HepG2 (cell line): ENCODE measurements at regions not wholly inside any gene's neighbourhood (a gene's known extent, or its start where the extent isn't known, plus 50 kb on each side); places are given as distances from the start of the nearest gene placed in this dataset.

Experiments used
- ATAC-seq: fragments of 200-7000 bp; cut with Tn5 transposase; 3 replicates; pipeline ENCODE4 v1.9.1; 2020; ENCODE audit warnings: mild to moderate bottlenecking, moderate library complexity
- BruUV-seq: library from RNA; stranded (reverse); fragments of 400-500 nt; replicated peaks from 2 replicates; lab custom pipeline; 2021; lab: Mats Ljungman, UMichigan
- CTCF ChIA-PET: fragments of 300-600 bp; formaldehyde crosslinking; extraction: SDS; loops from one replicate; lab custom pipeline; 2021; ENCODE audit warnings: low total read pairs, inconsistent platforms, low intra/inter-chr PET ratio; lab: Yijun Ruan, JAX
- POLR2A ChIA-PET: fragments of 350-600 bp; sonication (Branson Sonifier 250); formaldehyde crosslinking; loops from one replicate; lab custom pipeline; 2020; ENCODE audit warnings: antibody characterized with exemption, inconsistent platforms; lab: Yijun Ruan, JAX
- DNase-seq: peaks from one replicate; pipeline ENCODE4 v3.0.0-alpha.2; 2015; ENCODE audit warnings: low spot score
- FAIRE-seq: peaks from 3 replicates; lab custom pipeline; 2011; peaks lifted over from hg19 to GRCh38; lab: Jason Lieb, UNC
- H2AFZ ChIP-seq: one replicate; pipeline ENCODE4 v1.6.1; 2011; ENCODE audit warnings: low read length, inconsistent platforms
- H3K27ac ChIP-seq: fragments of 300-600 bp; 3 replicates; pipeline ENCODE4 v1.8.0; 2011; ENCODE audit warnings: mixed run types, mild to moderate bottlenecking, mixed read lengths, low read length, inconsistent platforms; ENCODE audit not compliant: insufficient read depth; ENCODE audit errors: extremely low read length
- H3K27me3 ChIP-seq, 2 experiments: fragments of 200-600 bp in 1 of 2; 2 replicates in 1 of 2; 3 replicates in 1 of 2; pipeline versions ENCODE4 v1.6.0 to v1.8.0; 2011; ENCODE audit warnings: low read length in 2 of 2, mild to moderate bottlenecking in 2 of 2, moderate library complexity in 2 of 2, inconsistent platforms in 1 of 2; ENCODE audit not compliant: insufficient read depth in 2 of 2, control insufficient read depth in 1 of 2
- H3K36me3 ChIP-seq, 2 experiments: fragments of 200-600 bp in 1 of 2; replicated peaks in 1 of 2; 2 replicates in 1 of 2; 3 replicates in 1 of 2; pipeline versions ENCODE4 v1.5.1 to v1.8.0; 2011; ENCODE audit warnings: low read length in 2 of 2, inconsistent platforms in 1 of 2; ENCODE audit not compliant: insufficient read depth in 2 of 2, control insufficient read depth in 1 of 2
- H3K4me1 ChIP-seq: 2 replicates; pipeline ENCODE4 v1.5.1; 2012; ENCODE audit warnings: low read length, inconsistent platforms; ENCODE audit not compliant: insufficient read depth
- H3K4me2 ChIP-seq: 2 replicates; pipeline ENCODE4 v1.6.0; 2011; ENCODE audit warnings: low read depth, low read length, inconsistent platforms
- H3K4me3 ChIP-seq, 3 experiments: fragments of 200-600 bp in 1 of 3; sonication (generic), shearing (Covaris generic) in 1 of 3; replicated peaks in 1 of 3; 2 replicates each; pipeline ENCODE4 v1.5.1; 2011 to 2016; ENCODE audit warnings: low read length in 3 of 3, inconsistent platforms in 2 of 3, low read depth in 2 of 3, mild to moderate bottlenecking in 2 of 3, control low read depth in 1 of 3, mixed read lengths in 1 of 3; ENCODE audit not compliant: insufficient read depth in 1 of 3
- H3K79me2 ChIP-seq: one replicate; pipeline ENCODE4 v1.6.1; 2011; ENCODE audit warnings: low read length, inconsistent platforms; ENCODE audit not compliant: insufficient read depth
- H3K9ac ChIP-seq: 2 replicates; pipeline ENCODE4 v1.6.0; 2011; ENCODE audit warnings: mild to moderate bottlenecking, low read depth, low read length, inconsistent platforms; ENCODE audit not compliant: insufficient read depth
- H3K9me3 ChIP-seq: 2 replicates; pipeline ENCODE4 v1.5.1; 2012; ENCODE audit warnings: mild to moderate bottlenecking, low read length
- H4K20me1 ChIP-seq: 2 replicates; pipeline ENCODE4 v1.6.0; 2011; ENCODE audit warnings: inconsistent platforms, mild to moderate bottlenecking, low read length, moderate library complexity; ENCODE audit not compliant: insufficient read depth
- HMG20B ChIP-seq: conservative IDR thresholded peaks from 2 replicates; pipeline ENCODE4 v1.6.1; 2016; ENCODE audit warnings: missing genetic modification reagents, missing compliant biosample characterization
- HNRNPK ChIP-seq: fragments of 200-400 bp; formaldehyde crosslinking; IDR thresholded peaks from 2 replicates; pipeline ENCODE4 v1.6.1; 2018; ENCODE audit warnings: low read length, low read depth, moderate library complexity, mild to moderate bottlenecking; ENCODE audit not compliant: poor library complexity, severe bottlenecking
- HOXA5 ChIP-seq: sonication (generic); formaldehyde crosslinking; IDR thresholded peaks from 2 replicates; pipeline ENCODE4 v1.4.0; 2020; ENCODE audit warnings: missing genetic modification reagents
- MAF1 ChIP-seq: sonication (generic); formaldehyde crosslinking; IDR thresholded peaks from 2 replicates; pipeline ENCODE4 v1.5.0; 2020; ENCODE audit warnings: missing genetic modification reagents, borderline replicate concordance
- MXD3 ChIP-seq: IDR thresholded peaks from 2 replicates; pipeline ENCODE4 v1.6.1; 2016; ENCODE audit warnings: mild to moderate bottlenecking, missing biosample characterization, missing genetic modification reagents
- NCOA5 ChIP-seq: sonication (generic); formaldehyde crosslinking; IDR thresholded peaks from 2 replicates; pipeline ENCODE4 v1.4.0; 2020; ENCODE audit warnings: missing genetic modification reagents
- NR2C2 ChIP-seq: sonication (generic); formaldehyde crosslinking; IDR thresholded peaks from 2 replicates; pipeline ENCODE4 v1.4.0; 2020; ENCODE audit warnings: missing genetic modification reagents, mild to moderate bottlenecking, moderate library complexity, borderline replicate concordance
- PAX8 ChIP-seq: sonication (generic); formaldehyde crosslinking; IDR thresholded peaks from 2 replicates; pipeline ENCODE4 v1.8.0; 2022; ENCODE audit warnings: mild to moderate bottlenecking, missing genetic modification reagents, borderline replicate concordance
- PHF20 ChIP-seq: sonication (generic); formaldehyde crosslinking; IDR thresholded peaks from 2 replicates; pipeline ENCODE4 v1.5.0; 2020; ENCODE audit warnings: mild to moderate bottlenecking, missing genetic modification reagents
- REL ChIP-seq: sonication (generic); formaldehyde crosslinking; conservative IDR thresholded peaks from 2 replicates; pipeline ENCODE4 v1.8.0; 2022; ENCODE audit warnings: mild to moderate bottlenecking, missing genetic modification reagents, moderate library complexity
- SMAD1 ChIP-seq: sonication (generic); formaldehyde crosslinking; IDR thresholded peaks from 2 replicates; pipeline ENCODE4 v1.4.0; 2020; ENCODE audit warnings: missing genetic modification reagents, low read depth, mild to moderate bottlenecking, borderline replicate concordance
- YEATS4 ChIP-seq: sonication (generic); formaldehyde crosslinking; IDR thresholded peaks from 2 replicates; pipeline ENCODE4 v1.4.0; 2020; ENCODE audit warnings: missing genetic modification reagents, borderline replicate concordance
- ZBTB49 ChIP-seq: sonication (generic); formaldehyde crosslinking; IDR thresholded peaks from 2 replicates; pipeline ENCODE4 v1.4.0; 2020; ENCODE audit warnings: missing genetic modification reagents, borderline replicate concordance
- ZNF264 ChIP-seq: sonication (generic); formaldehyde crosslinking; IDR thresholded peaks from 2 replicates; pipeline ENCODE4 v1.4.0; 2020; ENCODE audit warnings: missing genetic modification reagents
- ZNF33B ChIP-seq: sonication (generic); formaldehyde crosslinking; IDR thresholded peaks from 2 replicates; pipeline ENCODE4 v1.5.1; 2020; ENCODE audit warnings: mild to moderate bottlenecking, missing genetic modification reagents
- ZNF512 ChIP-seq: sonication (generic); formaldehyde crosslinking; IDR thresholded peaks from 2 replicates; pipeline ENCODE4 v1.4.0; 2020; ENCODE audit warnings: mild to moderate bottlenecking, missing genetic modification reagents
- ZNF567 ChIP-seq: sonication (generic); formaldehyde crosslinking; IDR thresholded peaks from 2 replicates; pipeline ENCODE4 v1.8.1; 2023; ENCODE audit warnings: mild to moderate bottlenecking, missing genetic modification reagents, borderline replicate concordance
- ZNF607 ChIP-seq: sonication (generic); formaldehyde crosslinking; IDR thresholded peaks from 2 replicates; pipeline ENCODE4 v1.5.1; 2020; ENCODE audit warnings: missing genetic modification reagents, mild to moderate bottlenecking, borderline replicate concordance
- ZNF678 ChIP-seq: sonication (generic); formaldehyde crosslinking; IDR thresholded peaks from 2 replicates; pipeline ENCODE4 v1.4.0; 2020; ENCODE audit warnings: mild to moderate bottlenecking, missing genetic modification reagents
- ZNF878 ChIP-seq: sonication (generic); formaldehyde crosslinking; IDR thresholded peaks from 2 replicates; pipeline ENCODE4 v1.8.1; 2023; ENCODE audit warnings: mild to moderate bottlenecking, missing genetic modification reagents, moderate library complexity
- WGBS: methylation state at CpG from one replicate; pipeline ENCODE4 v1.1.6; 2017; ENCODE audit warnings: low lambda C conversion rate; 5-methylcytosine and 5-hydroxymethylcytosine counted together
- in situ Hi-C: cut with HindIII; loops from 2 replicates; pipeline ENCODE4 v1.10.0; 2017; ENCODE audit warnings: low pct_unique_long_range_greater_than_20kb; ENCODE audit not compliant: extremely low pct_ligation_motif_present
- intact Hi-C: fragments of 100-400 bp; cut with micrococcal nuclease; formaldehyde crosslinking; loops from one replicate; pipeline ENCODE4 v1.10.0; 2022; ENCODE audit not compliant: unreplicated experiment

- H3K79me2 ChIP-seq: no peaks in the 10 kb centered on the region
- H3K36me3 ChIP-seq: no peaks in the 10 kb centered on the region
- no peak for DNase-seq
- no peaks in the 10 kb centered on the region for H3K4me1 ChIP-seq
- in situ Hi-C loops: loop anchor here (25.0 kb wide), 1 partner anchor 359 kb away; the partner anchor contains the start of gene LHFPL6
- no peak overlapping the region for H3K4me2 ChIP-seq
- no peak for FAIRE-seq
- no peaks in the 10 kb centered on the region for H4K20me1 ChIP-seq
- 0% methylated on average over 3 of the region's 3 CpGs for WGBS
- ChIA-PET POLR2A (no interaction called here), CTCF (no interaction called here)
- no peaks in the 10 kb centered on the region for H3K27me3 ChIP-seq
- H2AFZ ChIP-seq: no peak overlapping the region
- intact Hi-C loops: no loop called here
- no peak overlapping the region for H3K4me3 ChIP-seq
- no peak overlapping the region for H3K27ac ChIP-seq
- ATAC-seq: no peak
- H3K9me3 ChIP-seq: no peaks in the 10 kb centered on the region
- no TSS peak for BruUV-seq
- H3K9ac ChIP-seq: no peak overlapping the region
- TF ChIP-seq PHF20 (CRISPR knock-in tag) (no peak), ZNF512 (no peak), NCOA5 (CRISPR knock-in tag) (no peak), SMAD1 (CRISPR knock-in tag) (no peak), ZNF678 (CRISPR knock-in tag) (no peak), ZNF264 (no peak), YEATS4 (no peak), ZNF607 (CRISPR knock-in tag) (no peak), HNRNPK (no peak), HMG20B (CRISPR knock-in tag) (no peak), NR2C2 (CRISPR knock-in tag) (no peak), HOXA5 (no peak), ZBTB49 (CRISPR knock-in tag) (no peak), PAX8 (CRISPR knock-in tag) (no peak), ZNF33B (CRISPR knock-in tag) (no peak), ZNF567 (CRISPR knock-in tag) (no peak), ZNF878 (CRISPR knock-in tag) (no peak), MAF1 (no peak), MXD3 (CRISPR knock-in tag) (no peak), REL (CRISPR knock-in tag) (no peak)
These were observed 215.5 kb downstream of the NHLRC3 start for GRCh38 chr13:39253774-39254173.
